ENCODE measurements at regions not wholly inside any gene's neighbourhood (a gene's known extent, or its start where the extent isn't known, plus 50 kb on each side); places are given as distances from the start of the nearest gene placed in this dataset.

GRCh38 chr4:138758196-138758595, 257.4 kb upstream of the NOCT start:
- TF ChIP-seq POLR2A (IDR thresholded peaks at IDR 0.05; ENCODE audit: low read depth, low read length): no peak
- TF ChIP-seq BHLHE40 (IDR thresholded peaks at IDR 0.05; ENCODE audit: low read depth, low read length): no peak
- TF ChIP-seq RAD21 (IDR thresholded peaks at IDR 0.05; ENCODE audit: low read length): no peak
- no peak for TF ChIP-seq CTCF (conservative IDR thresholded peaks at IDR 0.05; ENCODE audit: low read depth, low read length)
- no peak for TF ChIP-seq CEBPB (IDR thresholded peaks at IDR 0.05; ENCODE audit: low read depth, low read length)
- no peak for TF ChIP-seq ELK1 (IDR thresholded peaks at IDR 0.05; ENCODE audit: borderline replicate concordance, low read depth, low read length)
- no peak for TF ChIP-seq RFX5 (IDR thresholded peaks at IDR 0.05; ENCODE audit: low read depth, low read length)
- TF ChIP-seq MXI1 (IDR thresholded peaks at IDR 0.05; ENCODE audit: borderline replicate concordance, low read depth, low read length): no peak
